ENCODE measurements at regions not wholly inside any gene's neighbourhood (a gene's known extent, or its start where the extent isn't known, plus 50 kb on each side); places are given as distances from the start of the nearest gene placed in this dataset.
A peak's percentile ranks its signal among the peaks of the same experiment; 100 is the strongest.

GRCh38 chr3:33977227-33977626 lies 178.8 kb downstream of the PDCD6IP start:
- in situ Hi-C loops (cut with MboI) (loop anchor here (25.0 kb wide), 1 partner anchor 710 kb away; no protein-coding TSS in a partner anchor), intact Hi-C loops (cut with micrococcal nuclease; ENCODE audit: unreplicated experiment) (no loop called here)
- H3K27me3 ChIP-seq (replicated peaks in 1 of 2; ENCODE audit: control insufficient read depth in 2 of 2, insufficient read depth in 2 of 2, low read length in 1 of 2): no peaks in the 10 kb centered on the region
- RAD21 ChIA-PET (ENCODE audit: unreplicated experiment): no interaction called here
- H3K4me1 ChIP-seq (ENCODE audit: control insufficient read depth, insufficient read depth, low read length): no peaks in the 10 kb centered on the region
- no peaks in the 10 kb centered on the region for H3K79me2 ChIP-seq (ENCODE audit: control insufficient read depth, insufficient read depth, low read length)
- H3K4me2 ChIP-seq (ENCODE audit: control insufficient read depth, insufficient read depth): no peak overlapping the region
- CTCF ChIA-PET: no interaction called here
- H3K27ac ChIP-seq (ENCODE audit: control insufficient read depth, insufficient read depth): no peak overlapping the region
- ATAC-seq (no peak), FAIRE-seq (no peak), DNase-seq (ENCODE audit: low read depth, low spot score) (no peak)
- POLR2A ChIA-PET: no interaction called here
- BruUV-seq (replicated peaks): no TSS peak
- H2AFZ ChIP-seq (ENCODE audit: control insufficient read depth, low read depth, low read length): no peak overlapping the region
- no peaks in the 10 kb centered on the region for H3K36me3 ChIP-seq (ENCODE audit: control insufficient read depth in 2 of 2, insufficient read depth in 2 of 2, low read length in 1 of 2)
- no peaks in the 10 kb centered on the region for H4K20me1 ChIP-seq (ENCODE audit: control insufficient read depth, insufficient read depth)
- H3K9me3 ChIP-seq (replicated peaks; ENCODE audit: control insufficient read depth, insufficient read depth, low read length): no peaks in the 10 kb centered on the region
- SMC1A ChIA-PET (ENCODE audit: uncharacterized antibody, unreplicated experiment): no interaction called here
- H3K4me3 ChIP-seq: no peak overlapping the region
- WGBS (ENCODE audit: insufficient coverage, insufficient replicate concordance, low lambda C conversion rate, missing lambda C conversion rate): 0% methylated on average over 2 of the region's 2 CpGs
- TF ChIP-seq MYC (IDR thresholded peaks at IDR 0.05; ENCODE audit: insufficient read depth, insufficient read length, insufficient replicate concordance, low read length, severe bottlenecking) (no peak), TBL1XR1 (IDR thresholded peaks at IDR 0.05; ENCODE audit: low read depth, low read length) (no peak)
- H3K9ac ChIP-seq (ENCODE audit: control insufficient read depth, insufficient read depth, low read length): no peak overlapping the region

- RAD21 ChIA-PET (ENCODE audit: unreplicated experiment): interaction anchor here (1.0 to 2.1 kb wide), 3 partner anchors 97 to 1928 kb away, joined by 5 to 19 read pairs (median 7); no protein-coding TSS in a partner anchor
- no TSS peak for BruUV-seq (replicated peaks)
- Histone ChIP-seq H3K9ac (ENCODE audit: control insufficient read depth, insufficient read depth, low read length) (no peak overlapping the region), H3K79me2 (ENCODE audit: control insufficient read depth, insufficient read depth, low read length) (no peaks in the 10 kb centered on the region), H3K4me3 (no peak overlapping the region), H3K27me3 (replicated peaks in 1 of 2; ENCODE audit: control insufficient read depth in 2 of 2, insufficient read depth in 2 of 2, low read length in 1 of 2) (no peaks in the 10 kb centered on the region), H3K4me1 (ENCODE audit: control insufficient read depth, insufficient read depth, low read length) (no peaks in the 10 kb centered on the region), H3K4me2 (ENCODE audit: control insufficient read depth, insufficient read depth) (no peak overlapping the region), H3K27ac (ENCODE audit: control insufficient read depth, insufficient read depth) (no peak overlapping the region), H2AFZ (ENCODE audit: control insufficient read depth, low read depth, low read length) (no peak overlapping the region), H4K20me1 (ENCODE audit: control insufficient read depth, insufficient read depth) (no peaks in the 10 kb centered on the region), H3K9me3 (replicated peaks; ENCODE audit: control insufficient read depth, insufficient read depth, low read length) (no peaks in the 10 kb centered on the region), H3K36me3 (ENCODE audit: control insufficient read depth in 2 of 2, insufficient read depth in 2 of 2, low read length in 1 of 2) (no peaks in the 10 kb centered on the region)
- SMC1A ChIA-PET (ENCODE audit: uncharacterized antibody, unreplicated experiment): interaction anchor here (0.8 to 1.8 kb wide), 6 partner anchors 14 to 1928 kb away, joined by 3 to 9 read pairs (median 4); no protein-coding TSS in a partner anchor
- POLR2A ChIA-PET: no interaction called here
- TF ChIP-seq ZSCAN29 (IDR thresholded peaks at IDR 0.05): no peak
- TF ChIP-seq CEBPZ (IDR thresholded peaks at IDR 0.05; ENCODE audit: low read depth, low read length): no peak
- TF ChIP-seq ATF3 (IDR thresholded peaks at IDR 0.05; ENCODE audit: borderline replicate concordance, extremely low read depth, low read depth, low read length): no peak
- TF ChIP-seq CTCF (IDR thresholded peaks at IDR 0.05 in 2 of 3, conservative IDR thresholded peaks at IDR 0.05 in 1 of 3; ENCODE audit: control insufficient read depth in 2 of 3, extremely low read depth in 1 of 3, insufficient read depth in 1 of 3, low read depth in 3 of 3, low read length in 3 of 3): peak; percentile 50 to 56 (median 51); a peak in 5 of 6 replicates
- peak; percentile 67 for TF ChIP-seq RAD21 (IDR thresholded peaks at IDR 0.05; ENCODE audit: insufficient read depth, low read depth, low read length)
- TF ChIP-seq SMC3 (IDR thresholded peaks at IDR 0.05; ENCODE audit: borderline replicate concordance, low read length): peak; percentile 53; the same call in 1 of the 2 replicates
- TF ChIP-seq BMI1 (IDR thresholded peaks at IDR 0.05; ENCODE audit: borderline replicate concordance): no peak
- TF ChIP-seq TCF12 (IDR thresholded peaks at IDR 0.05; ENCODE audit: low read depth, low read length): no peak
- no peak for TF ChIP-seq RCOR1 (conservative IDR thresholded peaks at IDR 0.05; ENCODE audit: low read depth, low read length)
- no peak for TF ChIP-seq RUNX3 (IDR thresholded peaks at IDR 0.05; ENCODE audit: low read length)
- CTCF ChIA-PET: interaction anchor here (0.9 to 1.6 kb wide), 8 partner anchors 89 to 1929 kb away, joined by 3 to 18 read pairs (median 4); no protein-coding TSS in a partner anchor
- in situ Hi-C loops (cut with MboI): loop anchor here (25.0 kb wide), 1 partner anchor 707 kb away; no protein-coding TSS in a partner anchor
- peak; percentile 68 for ATAC-seq
- no peak for FAIRE-seq
- WGBS (ENCODE audit: insufficient coverage, insufficient replicate concordance, low lambda C conversion rate, missing lambda C conversion rate): 13% methylated on average over 3 of the region's 3 CpGs
- intact Hi-C loops (cut with micrococcal nuclease; ENCODE audit: unreplicated experiment): loop anchor here (1.0 kb wide), 1 partner anchor 704 kb away; no protein-coding TSS in a partner anchor
- DNase-seq (ENCODE audit: low read depth, low spot score): peak; percentile 11
Observed at GRCh38 chr3:33980252-33980651, 181.8 kb downstream of the PDCD6IP start.
